HFF-Myc (cell line): ENCODE measurements at regions not wholly inside any gene's neighbourhood (a gene's known extent, or its start where the extent isn't known, plus 50 kb on each side); places are given as distances from the start of the nearest gene placed in this dataset.
"Not testable (repeated sequence)": the region's sequence is repeated elsewhere in the genome, so short reads cannot be mapped to it uniquely, and the experiment has no call there.

ENCODE experiments used
- DNase-seq: peaks from one replicate; pipeline ENCODE4 v3.0.0-alpha.2; 2011; ENCODE audit warnings: low read depth; ENCODE audit errors: extremely low read depth
- H3K4me3 ChIP-seq: replicated peaks from 2 replicates; pipeline ENCODE4 v1.5.1; 2011; ENCODE audit warnings: low read depth, mild to moderate bottlenecking, control low read depth, low read length
- CTCF ChIP-seq: IDR thresholded peaks from 2 replicates; pipeline ENCODE4 v1.5.1; 2012; ENCODE audit warnings: mild to moderate bottlenecking, low read depth, low read length, control low read depth; ENCODE audit errors: missing control alignments

GRCh38 chr4:66373268-66373667 lies 703.0 kb upstream of the EPHA5 start:
- no peak for DNase-seq
- no peak overlapping the region for H3K4me3 ChIP-seq
- TF ChIP-seq CTCF = no peak

GRCh38 chr4:66372706-66373105 lies 702.4 kb upstream of the EPHA5 start:
- DNase-seq = no peak
- H3K4me3 ChIP-seq = no peak overlapping the region
- TF ChIP-seq CTCF = no peak

- no peak for TF ChIP-seq CTCF
- DNase-seq = no peak
- H3K4me3 ChIP-seq = no peak overlapping the region
Observed at GRCh38 chr4:66367043-66367660, 696.9 kb upstream of the EPHA5 start.

- not testable (repeated sequence) for H3K4me3 ChIP-seq, DNase-seq
Observed at GRCh38 chr4:66360395-66360794, 690.1 kb upstream of the EPHA5 start.

GRCh38 chr4:66357316-66357715 lies 687.0 kb upstream of the EPHA5 start:
- TF ChIP-seq CTCF = no peak
- DNase-seq = no peak

GRCh38 chr4:66355328-66355727 lies 685.0 kb upstream of the EPHA5 start:
- H3K4me3 ChIP-seq = no peak overlapping the region
- no peak for TF ChIP-seq CTCF
- no peak for DNase-seq

More at GRCh38 chr4:66357316-66357715, 687.0 kb upstream of the EPHA5 start:
- no peak overlapping the region for H3K4me3 ChIP-seq

- H3K4me3 ChIP-seq = no peak overlapping the region
- no peak for TF ChIP-seq CTCF
- DNase-seq = no peak
Observed at GRCh38 chr4:66351761-66352160, 681.5 kb upstream of the EPHA5 start.
